DOHH2 (cell line): ENCODE measurements at regions not wholly inside any gene's neighbourhood (a gene's known extent, or its start where the extent isn't known, plus 50 kb on each side); places are given as distances from the start of the nearest gene placed in this dataset.
"Not testable (repeated sequence)": the region's sequence is repeated elsewhere in the genome, so short reads cannot be mapped to it uniquely, and the experiment has no call there.

Experiments
- H3F3A ChIP-seq: fragments of 200-600 bp; sonication (generic), shearing (Covaris generic); 2 replicates; pipeline ENCODE4 v1.6.0; 2016; ENCODE audit warnings: antibody characterized with exemption, mild to moderate bottlenecking; ENCODE audit not compliant: control insufficient read depth, insufficient read depth
- H3K27ac ChIP-seq: fragments of 200-600 bp; sonication (generic); 2 replicates; pipeline ENCODE4 v1.5.1; 2014; ENCODE audit warnings: low read depth, mild to moderate bottlenecking, low read length, moderate library complexity
- H3K27me3 ChIP-seq: fragments of 200-600 bp; sonication (generic); 2 replicates; pipeline ENCODE4 v1.6.1; 2014; ENCODE audit warnings: mild to moderate bottlenecking, low read length, mixed read lengths; ENCODE audit not compliant: control insufficient read depth
- H3K36me3 ChIP-seq: fragments of 200-600 bp; sonication (generic); 2 replicates; pipeline ENCODE4 v1.6.1; 2014; ENCODE audit warnings: mild to moderate bottlenecking, low read length, moderate library complexity, mixed read lengths; ENCODE audit not compliant: control insufficient read depth
- H3K4me1 ChIP-seq: fragments of 200-600 bp; sonication (generic); 2 replicates; pipeline ENCODE4 v1.6.1; 2014; ENCODE audit warnings: mild to moderate bottlenecking, low read length, mixed read lengths; ENCODE audit not compliant: control insufficient read depth
- H3K4me2 ChIP-seq: fragments of 200-600 bp; sonication (generic); 2 replicates; pipeline ENCODE4 v1.6.0; 2014; ENCODE audit warnings: mild to moderate bottlenecking, low read length, moderate library complexity
- H3K4me3 ChIP-seq: fragments of 200-600 bp; sonication (generic); 2 replicates; pipeline ENCODE4 v1.5.1; 2014; ENCODE audit warnings: mild to moderate bottlenecking, low read length, mixed read lengths
- H3K79me2 ChIP-seq: fragments of 200-600 bp; sonication (generic); 2 replicates; pipeline ENCODE4 v1.6.1; 2014; ENCODE audit warnings: mild to moderate bottlenecking, low read length, mixed read lengths; ENCODE audit not compliant: control insufficient read depth
- H3K9me2 ChIP-seq: fragments of 200-600 bp; sonication (generic); replicated peaks from 2 replicates; pipeline ENCODE4 v1.6.1; 2014; ENCODE audit warnings: mild to moderate bottlenecking, low read length, mixed read lengths; ENCODE audit not compliant: control insufficient read depth
- H3K9me3 ChIP-seq: fragments of 200-600 bp; sonication (generic); 2 replicates; pipeline ENCODE4 v1.6.1; 2014; ENCODE audit warnings: antibody characterized with exemption, low read length, mixed read lengths; ENCODE audit not compliant: control insufficient read depth, insufficient read depth
- H4K20me1 ChIP-seq: fragments of 200-600 bp; sonication (generic); 2 replicates; pipeline ENCODE4 v1.6.0; 2014; ENCODE audit warnings: low read depth, mild to moderate bottlenecking, antibody characterized with exemption, low read length, moderate library complexity; ENCODE audit not compliant: control insufficient read depth, insufficient read depth
- EZH2phosphoT487 ChIP-seq: fragments of 200-600 bp; sonication (generic); IDR thresholded peaks from 2 replicates; pipeline ENCODE4 v1.6.1; 2017; ENCODE audit warnings: borderline replicate concordance, mild to moderate bottlenecking, antibody characterized with exemption, low read length, moderate library complexity, mixed read lengths
- TF ChIP-seq, protein P1 (sequence below): fragments of 200-600 bp; sonication (generic); IDR thresholded peaks from one replicate; pipeline ENCODE4 v1.5.1; 2014; ENCODE audit warnings: antibody characterized with exemption, mild to moderate bottlenecking, low read depth, low read length; ENCODE audit not compliant: poor library complexity, severe bottlenecking

- H4K20me1 ChIP-seq = no peaks in the 10 kb centered on the region
- H3K9me3 ChIP-seq = no peaks in the 10 kb centered on the region
- H3K4me1 ChIP-seq = no peaks in the 10 kb centered on the region
- H3F3A ChIP-seq = no peaks in the 10 kb centered on the region
- no peaks in the 10 kb centered on the region for H3K27me3 ChIP-seq
- no peaks in the 10 kb centered on the region for H3K79me2 ChIP-seq
- H3K9me2 ChIP-seq = no peaks in the 10 kb centered on the region
- TF ChIP-seq EZH2phosphoT487 = no peak
- TF ChIP-seq, protein P1, sequence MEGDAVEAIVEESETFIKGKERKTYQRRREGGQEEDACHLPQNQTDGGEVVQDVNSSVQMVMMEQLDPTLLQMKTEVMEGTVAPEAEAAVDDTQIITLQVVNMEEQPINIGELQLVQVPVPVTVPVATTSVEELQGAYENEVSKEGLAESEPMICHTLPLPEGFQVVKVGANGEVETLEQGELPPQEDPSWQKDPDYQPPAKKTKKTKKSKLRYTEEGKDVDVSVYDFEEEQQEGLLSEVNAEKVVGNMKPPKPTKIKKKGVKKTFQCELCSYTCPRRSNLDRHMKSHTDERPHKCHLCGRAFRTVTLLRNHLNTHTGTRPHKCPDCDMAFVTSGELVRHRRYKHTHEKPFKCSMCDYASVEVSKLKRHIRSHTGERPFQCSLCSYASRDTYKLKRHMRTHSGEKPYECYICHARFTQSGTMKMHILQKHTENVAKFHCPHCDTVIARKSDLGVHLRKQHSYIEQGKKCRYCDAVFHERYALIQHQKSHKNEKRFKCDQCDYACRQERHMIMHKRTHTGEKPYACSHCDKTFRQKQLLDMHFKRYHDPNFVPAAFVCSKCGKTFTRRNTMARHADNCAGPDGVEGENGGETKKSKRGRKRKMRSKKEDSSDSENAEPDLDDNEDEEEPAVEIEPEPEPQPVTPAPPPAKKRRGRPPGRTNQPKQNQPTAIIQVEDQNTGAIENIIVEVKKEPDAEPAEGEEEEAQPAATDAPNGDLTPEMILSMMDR = no peak
- H3K36me3 ChIP-seq = peaks cover 66% of the 10 kb centered on the region
- H3K4me2 ChIP-seq = no peak overlapping the region
- no peak overlapping the region for H3K27ac ChIP-seq
- no peak overlapping the region for H3K4me3 ChIP-seq
Observed at GRCh38 chr7:66549466-66549865, 79.2 kb upstream of the KCTD7 start.

DNA sequence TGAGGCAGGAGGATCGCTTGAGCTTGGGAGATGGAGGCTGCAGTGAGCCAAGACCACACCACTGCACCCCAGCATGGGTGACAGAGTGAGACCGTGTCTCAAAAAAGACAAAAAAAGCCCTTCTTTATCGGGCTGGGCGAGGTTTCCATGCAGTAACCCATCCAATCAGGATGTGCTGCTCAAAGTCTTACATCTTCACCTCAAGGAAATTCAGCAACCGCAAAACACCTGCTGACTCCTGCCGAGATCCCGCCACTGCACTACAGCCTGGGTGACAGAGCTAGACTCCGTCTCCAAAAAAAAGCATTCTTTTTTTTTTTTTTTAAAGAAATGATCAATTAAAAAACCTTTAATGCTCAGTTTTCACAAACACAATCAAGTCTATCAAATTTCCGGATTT is 75.7 kb upstream of the KCTD7 start:
- Histone ChIP-seq H3K36me3 (peaks cover 83% of the 10 kb centered on the region), H3K4me3 (no peak overlapping the region), H3K4me2 (no peak overlapping the region), H3K27me3 (no peaks in the 10 kb centered on the region), H4K20me1 (peaks cover 3% of the 10 kb centered on the region; the same call in 1 of the 2 replicates), H3K4me1 (no peaks in the 10 kb centered on the region), H3K27ac (no peak overlapping the region), H3F3A (no peaks in the 10 kb centered on the region), H3K9me3 (no peaks in the 10 kb centered on the region), H3K79me2 (peaks cover 16% of the 10 kb centered on the region), H3K9me2 (no peaks in the 10 kb centered on the region)
- TF ChIP-seq, protein P1 = no peak
- TF ChIP-seq EZH2phosphoT487 = no peak

DNA sequence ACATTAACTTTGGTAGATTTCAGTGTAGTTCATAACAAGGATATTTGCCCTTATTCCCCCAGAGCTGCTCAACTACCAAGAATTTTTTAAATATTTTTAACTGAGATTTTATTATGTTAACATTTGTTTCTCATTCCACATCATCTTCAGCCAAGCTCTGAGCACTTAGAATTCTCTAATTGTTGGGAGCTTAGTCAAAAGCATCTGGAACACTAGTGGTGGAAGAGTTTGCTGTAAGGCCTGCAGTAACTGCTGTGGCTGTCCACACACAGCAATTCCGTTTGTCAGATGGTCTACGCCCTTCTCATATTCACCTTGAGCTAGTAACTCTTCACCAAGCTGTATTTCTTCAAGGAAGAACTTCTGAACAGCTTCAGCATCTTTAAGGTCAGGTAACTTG is 75.0 kb upstream of the KCTD7 start:
- not testable (repeated sequence) for H3K27ac ChIP-seq, H3F3A ChIP-seq, H3K4me1 ChIP-seq, H3K27me3 ChIP-seq, H3K9me3 ChIP-seq, H3K4me2 ChIP-seq, H3K4me3 ChIP-seq, H3K9me2 ChIP-seq, H4K20me1 ChIP-seq
- peaks cover 86% of the 10 kb centered on the region for H3K36me3 ChIP-seq
- H3K79me2 ChIP-seq = peaks cover 22% of the 10 kb centered on the region

DNA sequence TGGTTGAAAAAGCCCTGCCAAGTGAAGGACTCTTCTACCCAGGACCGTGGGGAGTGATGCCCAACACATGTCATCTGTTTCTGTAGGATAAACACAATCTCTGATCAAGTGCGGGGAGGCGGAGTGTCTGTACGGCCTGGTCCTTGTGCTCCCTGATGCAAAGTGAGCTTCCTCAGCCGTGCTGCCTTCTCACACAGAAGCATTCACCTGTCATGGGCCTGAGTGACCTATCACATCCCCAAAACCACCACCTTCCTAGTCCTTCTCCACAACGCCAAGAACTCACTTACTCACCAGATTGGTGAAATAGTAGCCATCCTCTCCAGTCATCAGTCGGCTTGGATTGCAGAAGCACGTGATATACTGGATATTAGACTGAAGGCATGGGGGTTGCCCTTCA is 74.4 kb upstream of the KCTD7 start:
- not testable (repeated sequence) for H3K9me3 ChIP-seq, H3F3A ChIP-seq, H3K4me2 ChIP-seq, H3K27me3 ChIP-seq, H3K9me2 ChIP-seq, H3K4me3 ChIP-seq, H3K27ac ChIP-seq, H3K4me1 ChIP-seq
- peaks cover 10% of the 10 kb centered on the region; the same call in 1 of the 2 replicates for H4K20me1 ChIP-seq
- H3K79me2 ChIP-seq = peaks cover 28% of the 10 kb centered on the region
- H3K36me3 ChIP-seq = peaks cover 90% of the 10 kb centered on the region

- not testable (repeated sequence) for H3F3A ChIP-seq, H3K27ac ChIP-seq, H3K9me2 ChIP-seq, H3K4me1 ChIP-seq, H3K9me3 ChIP-seq, H3K27me3 ChIP-seq, H3K4me2 ChIP-seq, H3K4me3 ChIP-seq
- H3K79me2 ChIP-seq = peaks cover 28% of the 10 kb centered on the region
- H3K36me3 ChIP-seq = peaks cover 86% of the 10 kb centered on the region
- H4K20me1 ChIP-seq = peaks cover 10% of the 10 kb centered on the region; the same call in 1 of the 2 replicates
Observed at GRCh38 chr7:66554842-66555430, 73.7 kb upstream of the KCTD7 start.
